Heart left ventricle (tissue), 16 donors: ENCODE measurements at regions not wholly inside any gene's neighbourhood (a gene's known extent, or its start where the extent isn't known, plus 50 kb on each side); places are given as distances from the start of the nearest gene placed in this dataset.

Experiments
- ATAC-seq, 4 donors: fragments of 200-7000 bp; cut with Tn5 transposase; one replicate each; pipeline ENCODE4 v1.9.1; 2020 to 2022; ENCODE audit warnings: moderate library complexity in 4 of 4, mild to moderate bottlenecking in 3 of 4, moderate number of reproducible peaks in 1 of 4
- DNase-seq, 5 donors: peaks; one replicate each; pipeline ENCODE4 v3.0.0-alpha.2; 2020
- H3K27ac ChIP-seq, 12 donors: fragments of 200-600 bp; sonication (generic) in 4 of 12; one replicate each; pipeline versions ENCODE4 v1.5.0 to v1.8.0; 2016 to 2022; ENCODE audit warnings: mild to moderate bottlenecking in 2 of 12
- H3K27me3 ChIP-seq, 9 donors: fragments of 200-600 bp; sonication (generic) in 2 of 9; one replicate each; pipeline versions ENCODE4 v1.5.1 to v1.8.0; 2016 to 2022; ENCODE audit warnings: mild to moderate bottlenecking in 3 of 9
- H3K36me3 ChIP-seq, 9 donors: fragments of 200-600 bp; sonication (generic) in 2 of 9; one replicate each; pipeline versions ENCODE4 v1.5.0 to v1.8.0; 2018 to 2022; ENCODE audit warnings: mild to moderate bottlenecking in 2 of 9
- H3K4me1 ChIP-seq, 12 donors: fragments of 200-600 bp; sonication (generic) in 4 of 12; one replicate each; pipeline versions ENCODE4 v1.5.0 to v1.8.0; 2016 to 2022; ENCODE audit warnings: mild to moderate bottlenecking in 3 of 12
- H3K4me3 ChIP-seq, 12 donors: fragments of 200-600 bp; sonication (generic) in 4 of 12; one replicate each; pipeline versions ENCODE4 v1.5.0 to v1.8.0; 2017 to 2022; ENCODE audit warnings: mild to moderate bottlenecking in 9 of 12, moderate library complexity in 4 of 12
- H3K9me3 ChIP-seq, 12 donors: fragments of 200-600 bp; sonication (generic) in 4 of 12; one replicate each; pipeline versions ENCODE4 v1.5.0 to v1.8.0; 2016 to 2022; ENCODE audit warnings: mild to moderate bottlenecking in 1 of 12
- POLR2A ChIP-seq, 2 donors: fragments of 450-650 bp; IDR thresholded peaks; one replicate each; pipeline ENCODE4 v1.6.1; 2017; ENCODE audit warnings: antibody characterized with exemption in 2 of 2, mild to moderate bottlenecking in 2 of 2, moderate library complexity in 2 of 2
- WGBS, 4 donors: extraction: QIAGEN DNeasy Blood & Tissue Kit in 2 of 4; methylation state at CpG; one replicate each; pipeline versions ENCODE4 v1.1.5 to v1.1.7; 2013 to 2018; 5-methylcytosine and 5-hydroxymethylcytosine counted together
- intact Hi-C, 10 donors: fragments of 100-400 bp; cut with DNase I; formaldehyde crosslinking; loops; one replicate each; pipeline versions ENCODE4 v1.11.1 to v1.14.2; 2022
- TF ChIP-seq, protein P1 (sequence below), 12 donors: fragments of 200-600 bp; sonication (generic) in 4 of 12; IDR thresholded peaks; one replicate each; pipeline versions ENCODE4 v1.5.0 to v1.8.0; 2018 to 2022; ENCODE audit warnings: antibody characterized with exemption in 12 of 12, mild to moderate bottlenecking in 5 of 12
- donor health status: ischemic (EF 13 %, LVEDD 7.1; RV severe dilation, severe dysfunction).
- donor health status: healthy with polysubstance abuse.
- donor health status: DM: no; HTN: yes; CAD: no.
- donor health status: DM: no; HTN: no; CAD: no.
- donor health status: ischemic (EF 25% LVEDD 6.9; RV normal size, moderate dysfunction).
- donor health status: ischemic (EF 25% LVEDD 5.7; RV mildly dilated, moderate dysfunction).
- donor health status: healthy.
- donor health status: DM: yes; HTN: yes; CAD: no.
- donor health status: ischemic (EF 35%, LVEDD 5.7; RV mildly dilated, moderate dysfunction).
- donor health status: nonischemic (EF 11% LVEDD 7.7; RV severe dilation, severe dysfunction).
- donor health status: DM: yes; HTN: yes; CAD: no.
- donor health status: PGD.
- donor health status: ischemic (EF 29% LVEDD 5.4; RV normal size, mild dysfunction).
- donor health status: nonischemic (EF 23%, LVEDD 6.1; RV moderate dilation, normal function).

GRCh38 chr21:28252928-28253327 is 739.7 kb downstream of the LTN1 start:
- H3K36me3 ChIP-seq: no peaks in the 10 kb centered on the region
- 73 to 91% (median 85%) methylated on average over 2 of the region's 2 CpGs for WGBS, 4 donors
- intact Hi-C loops: no loop called here
- H3K4me3 ChIP-seq: no peak overlapping the region
- no peaks in the 10 kb centered on the region for H3K9me3 ChIP-seq
- DNase-seq: no peak
- ATAC-seq: no peak
- no peak overlapping the region for H3K27ac ChIP-seq
- H3K4me1 ChIP-seq: peaks cover 0 to 12% (median 0%) of the 10 kb centered on the region in 12 donors
- no peak for TF ChIP-seq POLR2A (IDR thresholded peaks at IDR 0.05)
- TF ChIP-seq, protein P1, sequence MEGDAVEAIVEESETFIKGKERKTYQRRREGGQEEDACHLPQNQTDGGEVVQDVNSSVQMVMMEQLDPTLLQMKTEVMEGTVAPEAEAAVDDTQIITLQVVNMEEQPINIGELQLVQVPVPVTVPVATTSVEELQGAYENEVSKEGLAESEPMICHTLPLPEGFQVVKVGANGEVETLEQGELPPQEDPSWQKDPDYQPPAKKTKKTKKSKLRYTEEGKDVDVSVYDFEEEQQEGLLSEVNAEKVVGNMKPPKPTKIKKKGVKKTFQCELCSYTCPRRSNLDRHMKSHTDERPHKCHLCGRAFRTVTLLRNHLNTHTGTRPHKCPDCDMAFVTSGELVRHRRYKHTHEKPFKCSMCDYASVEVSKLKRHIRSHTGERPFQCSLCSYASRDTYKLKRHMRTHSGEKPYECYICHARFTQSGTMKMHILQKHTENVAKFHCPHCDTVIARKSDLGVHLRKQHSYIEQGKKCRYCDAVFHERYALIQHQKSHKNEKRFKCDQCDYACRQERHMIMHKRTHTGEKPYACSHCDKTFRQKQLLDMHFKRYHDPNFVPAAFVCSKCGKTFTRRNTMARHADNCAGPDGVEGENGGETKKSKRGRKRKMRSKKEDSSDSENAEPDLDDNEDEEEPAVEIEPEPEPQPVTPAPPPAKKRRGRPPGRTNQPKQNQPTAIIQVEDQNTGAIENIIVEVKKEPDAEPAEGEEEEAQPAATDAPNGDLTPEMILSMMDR (IDR thresholded peaks at IDR 0.05): no peak
- H3K27me3 ChIP-seq: no peaks in the 10 kb centered on the region

- WGBS, 4 donors: 93 to 95% (median 93%) methylated on average over 4 of the region's 4 CpGs
- intact Hi-C loops: no loop called here
Observed at GRCh38 chr21:28250946-28251345, 741.7 kb downstream of the LTN1 start.

DNA sequence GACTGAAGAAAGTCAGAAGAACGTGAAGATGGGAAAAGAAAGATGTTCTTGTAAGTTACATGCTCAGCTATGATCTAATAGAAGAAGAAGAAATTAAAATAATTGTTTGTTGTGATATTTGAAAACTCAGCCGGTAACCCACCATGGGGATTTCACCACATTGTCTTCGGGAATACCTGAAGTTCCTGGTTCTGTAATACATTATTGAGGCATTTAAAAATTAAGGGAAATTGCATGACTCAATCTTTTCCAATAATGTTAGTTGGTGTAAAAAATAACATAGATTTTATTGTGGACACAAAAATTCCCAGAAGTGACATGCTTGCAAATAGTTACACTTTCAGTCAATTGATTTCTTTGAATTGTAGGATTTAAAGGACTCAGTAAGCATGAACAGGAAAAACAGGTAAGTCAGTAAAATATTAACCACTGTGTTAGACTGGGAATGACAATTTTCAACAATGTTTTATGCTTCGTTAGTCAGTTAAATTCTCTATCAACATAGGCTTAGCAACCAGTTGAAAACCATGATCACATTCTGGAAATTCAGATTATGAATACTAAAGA is 745.1 kb downstream of the LTN1 start:
- intact Hi-C loops: no loop called here
- DNase-seq (no peak), ATAC-seq (no peak)
- no peak overlapping the region for H3K27ac ChIP-seq
- H3K36me3 ChIP-seq: no peaks in the 10 kb centered on the region
- TF ChIP-seq, protein P1 (IDR thresholded peaks at IDR 0.05): no peak
- TF ChIP-seq POLR2A (IDR thresholded peaks at IDR 0.05): no peak
- H3K4me3 ChIP-seq: no peak overlapping the region
- 93 to 96% (median 95%) methylated on average over 4 of the region's 4 CpGs for WGBS, 4 donors
- H3K9me3 ChIP-seq: no peaks in the 10 kb centered on the region
- no peaks in the 10 kb centered on the region for H3K4me1 ChIP-seq
- H3K27me3 ChIP-seq: no peaks in the 10 kb centered on the region

More at GRCh38 chr21:28250946-28251345, 741.7 kb downstream of the LTN1 start:
- no peaks in the 10 kb centered on the region for H3K36me3 ChIP-seq
- H3K4me1 ChIP-seq: peaks cover 0 to 3% (median 0%) of the 10 kb centered on the region in 12 donors
- TF ChIP-seq, protein P1 (IDR thresholded peaks at IDR 0.05): no peak
- no peak for TF ChIP-seq POLR2A (IDR thresholded peaks at IDR 0.05)
- ATAC-seq (no peak), DNase-seq (no peak)
- no peaks in the 10 kb centered on the region for H3K27me3 ChIP-seq
- H3K4me3 ChIP-seq: no peak overlapping the region
- no peak overlapping the region for H3K27ac ChIP-seq
- H3K9me3 ChIP-seq: no peaks in the 10 kb centered on the region

DNA sequence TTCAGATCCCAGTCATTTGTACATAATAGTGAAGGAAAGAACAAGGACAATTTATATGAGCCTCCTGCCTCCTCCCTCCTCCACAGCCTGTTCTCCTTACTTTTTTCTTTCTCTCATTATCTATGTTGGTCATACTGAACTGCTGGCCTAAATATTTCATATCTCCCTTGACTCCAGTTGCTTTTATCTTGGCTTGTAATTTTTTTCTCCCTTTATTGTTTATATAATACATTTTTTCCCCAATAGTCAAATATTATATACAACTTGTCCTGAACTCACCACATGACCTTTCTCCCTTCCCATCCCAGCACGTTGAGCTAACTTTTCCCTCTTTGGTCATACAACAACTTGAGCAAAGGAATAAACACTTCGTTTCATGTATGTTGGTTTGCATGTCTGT is 752.1 kb downstream of the LTN1 start:
- Histone ChIP-seq H3K4me3 (no peak overlapping the region), H3K27me3 (no peaks in the 10 kb centered on the region), H3K27ac (no peak overlapping the region), H3K4me1 (peaks cover 0 to 25% (median 8%) of the 10 kb centered on the region in 12 donors), H3K36me3 (no peaks in the 10 kb centered on the region), H3K9me3 (no peaks in the 10 kb centered on the region)
- DNase-seq (no peak), ATAC-seq (no peak)
- TF ChIP-seq, protein P1 (IDR thresholded peaks at IDR 0.05): no peak
- no peak for TF ChIP-seq POLR2A (IDR thresholded peaks at IDR 0.05)
- 75 to 87% (median 82%) methylated on average over 2 of the region's 2 CpGs for WGBS, 4 donors
- intact Hi-C loops: no loop called here
